SJCRH30 (cell line): ENCODE measurements at regions not wholly inside any gene's neighbourhood (a gene's known extent, or its start where the extent isn't known, plus 50 kb on each side); places are given as distances from the start of the nearest gene placed in this dataset.
"Not testable (repeated sequence)": the region's sequence is repeated elsewhere in the genome, so short reads cannot be mapped to it uniquely, and the experiment has no call there.

Source experiments
- DNase-seq, 2 experiments: peaks; one replicate each; pipeline ENCODE4 v3.0.0-alpha.2; 2015 to 2020
- H3K27ac ChIP-seq: fragments of 250-450 bp; sonication (Bioruptor Pico); 2 replicates; pipeline ENCODE4 v1.5.1; 2020; ENCODE audit warnings: mild to moderate bottlenecking, moderate library complexity
- H3K27me3 ChIP-seq: fragments of 250-450 bp; sonication (Bioruptor Pico); 2 replicates; pipeline ENCODE4 v1.5.1; 2020; ENCODE audit warnings: mild to moderate bottlenecking, moderate library complexity
- H3K36me3 ChIP-seq: fragments of 250-450 bp; sonication (Bioruptor Pico); 2 replicates; pipeline ENCODE4 v1.5.1; 2020; ENCODE audit warnings: mild to moderate bottlenecking, moderate library complexity
- H3K4me1 ChIP-seq: fragments of 250-450 bp; sonication (Bioruptor Pico); 2 replicates; pipeline ENCODE4 v1.5.1; 2020; ENCODE audit warnings: mild to moderate bottlenecking, moderate library complexity
- H3K4me3 ChIP-seq: fragments of 250-450 bp; sonication (Bioruptor Pico); 2 replicates; pipeline ENCODE4 v1.5.1; 2020; ENCODE audit warnings: mild to moderate bottlenecking, moderate library complexity
- H3K9me3 ChIP-seq: fragments of 250-450 bp; sonication (Bioruptor Pico); replicated peaks from 2 replicates; pipeline ENCODE4 v1.5.1; 2020; ENCODE audit warnings: mild to moderate bottlenecking, moderate library complexity

GRCh38 chr7:153529651-153530165 lies 522.5 kb upstream of the DPP6 start:
- Histone ChIP-seq H3K27ac (no peak overlapping the region), H3K4me1 (no peaks in the 10 kb centered on the region), H3K27me3 (peaks cover 27% of the 10 kb centered on the region), H3K36me3 (no peaks in the 10 kb centered on the region), H3K9me3 (no peaks in the 10 kb centered on the region), H3K4me3 (no peak overlapping the region)
- no peak for DNase-seq

DNA sequence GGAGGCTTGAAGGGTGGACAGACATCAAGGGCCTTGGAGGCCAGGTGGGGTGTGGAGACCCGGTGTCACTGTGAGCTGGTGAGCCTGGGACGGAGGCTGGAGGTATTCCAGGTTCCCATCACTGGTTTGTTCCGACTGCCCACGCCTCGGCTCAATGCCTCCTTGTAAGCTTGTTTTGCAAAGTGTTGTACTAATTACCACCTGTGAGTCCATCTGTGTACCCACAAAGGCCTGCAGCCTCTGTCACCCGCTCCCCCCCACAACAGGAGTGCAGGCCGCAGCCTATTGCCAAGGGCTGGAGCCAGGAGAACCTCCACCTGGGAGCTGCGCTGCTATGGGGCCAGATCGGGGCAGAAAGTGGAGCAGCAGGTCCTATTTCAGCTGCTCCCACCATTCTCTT lies 521.8 kb upstream of the DPP6 start:
- DNase-seq, result no peak
- Histone ChIP-seq H3K4me1 (no peaks in the 10 kb centered on the region), H3K9me3 (no peaks in the 10 kb centered on the region), H3K4me3 (no peak overlapping the region), H3K27ac (no peak overlapping the region), H3K36me3 (no peaks in the 10 kb centered on the region), H3K27me3 (peaks cover 20% of the 10 kb centered on the region)

DNA sequence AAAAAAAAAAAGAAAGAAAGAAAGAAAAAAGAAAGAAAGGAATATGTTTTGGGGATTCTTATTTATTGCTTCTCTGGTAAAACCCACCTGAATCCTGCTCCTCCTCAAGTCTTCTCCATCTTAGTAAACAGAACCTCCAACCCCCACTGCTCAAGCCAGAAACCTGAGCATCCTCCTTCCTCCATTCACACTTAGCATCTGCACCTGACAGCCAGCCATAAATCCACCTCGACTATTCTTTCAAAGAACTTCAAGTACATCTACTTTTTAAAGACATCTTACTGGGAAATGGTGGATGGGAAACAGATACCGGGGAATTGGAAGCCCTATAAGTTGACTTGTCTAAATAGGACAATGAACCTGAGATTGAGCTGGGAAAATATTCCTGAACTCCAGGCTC lies 519.9 kb upstream of the DPP6 start:
- H3K27me3 ChIP-seq, result peaks cover 9% of the 10 kb centered on the region
- no peak overlapping the region for H3K27ac ChIP-seq
- H3K36me3 ChIP-seq, result no peaks in the 10 kb centered on the region
- H3K4me3 ChIP-seq, result no peak overlapping the region
- H3K9me3 ChIP-seq, result no peaks in the 10 kb centered on the region
- no peak for DNase-seq
- no peaks in the 10 kb centered on the region for H3K4me1 ChIP-seq

GRCh38 chr7:153537271-153537670 lies 514.9 kb upstream of the DPP6 start:
- no peaks in the 10 kb centered on the region for H3K9me3 ChIP-seq
- H3K4me1 ChIP-seq, result no peaks in the 10 kb centered on the region
- DNase-seq, result no peak
- no peak overlapping the region for H3K27ac ChIP-seq
- no peaks in the 10 kb centered on the region for H3K36me3 ChIP-seq
- no peak overlapping the region for H3K4me3 ChIP-seq
- H3K27me3 ChIP-seq, result peaks cover 6% of the 10 kb centered on the region

GRCh38 chr7:153541903-153542302 lies 510.3 kb upstream of the DPP6 start:
- DNase-seq, result no peak
- no peaks in the 10 kb centered on the region for H3K9me3 ChIP-seq
- peaks cover 18% of the 10 kb centered on the region for H3K27me3 ChIP-seq
- H3K27ac ChIP-seq, result no peak overlapping the region
- no peaks in the 10 kb centered on the region for H3K4me1 ChIP-seq
- H3K4me3 ChIP-seq, result no peak overlapping the region
- no peaks in the 10 kb centered on the region for H3K36me3 ChIP-seq

- no peaks in the 10 kb centered on the region for H3K4me1 ChIP-seq
- DNase-seq, result no peak
- no peak overlapping the region for H3K27ac ChIP-seq
- H3K27me3 ChIP-seq, result peaks cover 25% of the 10 kb centered on the region
- H3K9me3 ChIP-seq, result no peaks in the 10 kb centered on the region
- no peak overlapping the region for H3K4me3 ChIP-seq
- no peaks in the 10 kb centered on the region for H3K36me3 ChIP-seq
Observed at GRCh38 chr7:153543232-153543631, 509.0 kb upstream of the DPP6 start.

DNA sequence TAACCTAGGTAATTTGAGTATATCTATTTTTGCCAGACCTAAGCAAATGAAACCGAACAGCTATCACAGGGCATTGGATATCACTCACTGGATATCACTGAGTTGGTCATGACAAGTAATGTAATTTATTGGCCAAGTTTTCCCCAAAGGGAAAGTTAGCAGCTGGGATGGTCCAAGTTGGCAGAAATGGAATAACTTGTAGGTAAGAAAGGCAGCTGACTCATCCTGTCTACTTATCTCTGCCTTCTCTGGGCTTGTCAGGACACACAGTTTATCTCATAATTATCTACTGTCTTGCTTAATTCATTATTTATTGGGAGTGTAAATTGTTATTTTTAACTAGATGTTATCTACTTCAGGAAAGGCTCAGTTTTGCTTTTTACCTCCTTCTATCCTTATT lies 502.0 kb upstream of the DPP6 start:
- H3K4me3 ChIP-seq, result no peak overlapping the region
- H3K4me1 ChIP-seq, result no peaks in the 10 kb centered on the region
- no peaks in the 10 kb centered on the region for H3K9me3 ChIP-seq
- H3K27me3 ChIP-seq, result peaks cover 19% of the 10 kb centered on the region; the same call in 1 of the 2 replicates
- no peaks in the 10 kb centered on the region for H3K36me3 ChIP-seq
- H3K27ac ChIP-seq, result no peak overlapping the region
- no peak for DNase-seq

DNA sequence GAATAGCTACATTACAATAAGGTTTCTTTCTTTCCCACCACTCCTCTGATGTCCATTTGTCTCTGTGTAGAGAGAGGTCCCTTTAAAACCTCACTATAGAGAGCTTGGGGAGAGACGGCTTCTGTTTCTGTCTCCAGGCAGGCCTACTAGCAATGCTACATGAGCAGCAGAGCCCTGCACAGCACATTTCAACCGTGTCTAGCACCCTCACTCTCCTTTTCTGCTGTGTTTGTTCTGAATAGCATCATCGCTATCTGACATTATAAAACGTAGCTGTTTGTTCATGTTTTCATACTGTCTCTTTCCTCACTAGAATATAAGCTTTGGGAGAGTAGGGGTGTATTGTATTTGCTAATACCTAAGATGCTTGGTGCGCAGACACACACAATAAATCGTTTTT lies 487.8 kb upstream of the DPP6 start:
- Histone ChIP-seq H3K27ac (no peak overlapping the region), H3K4me1 (no peaks in the 10 kb centered on the region), H3K4me3 (no peak overlapping the region), H3K36me3 (no peaks in the 10 kb centered on the region), H3K9me3 (no peaks in the 10 kb centered on the region), H3K27me3 (0 out of 2 replicates have a peak, but pooled peaks cover 5% of the 10 kb centered on the region)
- no peak for DNase-seq

- Histone ChIP-seq H3K4me3 (no peak overlapping the region), H3K4me1 (no peaks in the 10 kb centered on the region), H3K9me3 (no peaks in the 10 kb centered on the region)
Observed at GRCh38 chr7:153566324-153566723, 485.9 kb upstream of the DPP6 start.

DNA sequence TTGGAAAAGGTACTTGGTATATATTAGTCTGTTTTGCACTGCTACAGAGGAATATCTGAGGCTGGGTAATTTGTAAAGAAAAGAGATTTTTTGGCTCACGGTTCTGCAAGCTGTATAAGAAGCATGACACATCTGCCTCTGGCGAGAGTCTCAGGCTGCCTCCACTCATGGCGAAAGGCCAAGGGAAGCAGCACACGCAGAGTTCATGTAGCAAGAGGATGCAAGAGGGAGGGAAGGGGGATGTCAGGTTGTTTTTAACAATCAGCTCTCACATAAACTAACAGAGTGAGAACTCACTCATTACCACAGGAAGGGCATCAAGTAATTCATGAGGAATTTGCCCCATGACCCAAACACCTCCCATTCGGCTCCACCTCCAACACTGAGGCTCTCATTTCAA lies 484.8 kb upstream of the DPP6 start:
- DNase-seq, result no peak

More at GRCh38 chr7:153566324-153566723, 485.9 kb upstream of the DPP6 start:
- Histone ChIP-seq H3K27me3 (0 out of 2 replicates have a peak, but pooled peaks cover 1% of the 10 kb centered on the region), H3K36me3 (no peaks in the 10 kb centered on the region), H3K27ac (no peak overlapping the region)
- no peak for DNase-seq

DNA sequence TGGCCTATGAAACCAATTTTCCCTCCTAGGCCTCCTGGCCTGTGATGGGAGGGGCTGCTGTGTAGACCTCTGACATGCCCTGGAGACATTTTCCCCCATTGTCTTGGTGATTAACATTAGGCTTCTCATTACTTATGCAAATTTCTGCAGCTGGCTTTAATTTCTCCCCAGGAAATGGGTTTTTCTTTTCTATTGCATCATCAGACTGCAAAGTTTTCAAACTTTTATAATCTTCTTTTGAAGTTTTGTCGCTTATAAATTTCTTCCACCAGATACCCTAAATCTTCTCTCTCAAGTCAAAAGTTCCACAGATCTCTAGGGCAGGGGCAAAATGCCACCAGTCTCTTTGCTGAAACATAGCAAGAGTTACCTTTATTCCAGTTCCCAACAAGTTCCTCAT lies 482.7 kb upstream of the DPP6 start:
- not testable (repeated sequence) for H3K9me3 ChIP-seq, H3K4me1 ChIP-seq, DNase-seq, H3K36me3 ChIP-seq, H3K27me3 ChIP-seq, H3K27ac ChIP-seq, H3K4me3 ChIP-seq

More for the DNA sequence above, 484.8 kb upstream of the DPP6 start:
- H3K4me3 ChIP-seq, result no peak overlapping the region
- H3K27me3 ChIP-seq, result no peaks in the 10 kb centered on the region
- H3K4me1 ChIP-seq, result no peaks in the 10 kb centered on the region
- H3K9me3 ChIP-seq, result no peaks in the 10 kb centered on the region
- no peak overlapping the region for H3K27ac ChIP-seq
- H3K36me3 ChIP-seq, result no peaks in the 10 kb centered on the region

DNA sequence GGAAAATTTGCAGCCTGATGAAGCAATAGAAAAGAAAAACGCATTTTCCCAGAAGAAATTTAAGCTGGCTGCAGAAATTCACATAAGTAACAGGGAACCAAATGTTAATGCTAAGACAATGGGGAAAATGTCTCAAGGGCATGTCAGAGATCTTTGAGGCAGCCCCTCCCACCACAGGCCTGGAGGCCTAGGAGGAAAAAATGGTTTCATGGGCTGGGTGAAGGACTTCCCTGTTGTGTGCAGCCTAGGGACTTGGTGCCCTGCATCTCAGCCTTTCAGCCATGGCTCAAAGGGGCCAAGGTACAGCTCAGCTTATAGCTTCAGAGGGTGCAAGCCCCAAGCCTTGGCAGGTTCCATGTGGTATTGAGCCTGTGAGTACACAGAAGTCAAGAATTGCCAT lies 476.1 kb upstream of the DPP6 start:
- DNase-seq, result no peak
- no peaks in the 10 kb centered on the region for H3K36me3 ChIP-seq
- H3K4me3 ChIP-seq, result no peak overlapping the region

DNA sequence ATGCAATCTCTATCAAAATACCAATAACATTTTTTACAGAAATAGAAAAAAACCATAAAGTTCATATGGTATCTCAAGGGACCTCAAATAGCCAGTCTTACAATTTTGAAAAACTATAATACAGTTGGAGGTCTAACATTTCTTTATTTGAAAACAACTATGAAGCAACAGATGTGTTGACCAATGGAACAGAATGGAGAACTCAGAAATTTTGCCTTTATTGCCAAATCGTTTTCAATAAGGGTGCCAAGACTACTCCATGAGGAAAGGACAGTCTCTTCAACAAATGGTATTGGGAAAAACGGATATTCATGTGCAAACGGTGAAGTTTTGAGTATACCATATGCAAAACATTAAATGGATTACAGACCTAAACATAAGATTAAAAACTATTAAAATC lies 470.8 kb upstream of the DPP6 start:
- no peak overlapping the region for H3K27ac ChIP-seq
- H3K4me3 ChIP-seq, result no peak overlapping the region
- no peaks in the 10 kb centered on the region for H3K27me3 ChIP-seq
- DNase-seq, result no peak
- H3K4me1 ChIP-seq, result no peaks in the 10 kb centered on the region
- no peaks in the 10 kb centered on the region for H3K9me3 ChIP-seq
- no peaks in the 10 kb centered on the region for H3K36me3 ChIP-seq

More for the DNA sequence above, 476.1 kb upstream of the DPP6 start:
- Histone ChIP-seq H3K9me3 (no peaks in the 10 kb centered on the region), H3K27ac (no peak overlapping the region), H3K4me1 (no peaks in the 10 kb centered on the region), H3K27me3 (no peaks in the 10 kb centered on the region)

- no peaks in the 10 kb centered on the region for H3K9me3 ChIP-seq
- H3K27ac ChIP-seq, result no peak overlapping the region
- H3K4me1 ChIP-seq, result no peaks in the 10 kb centered on the region
- DNase-seq, result no peak
- peaks cover 9% of the 10 kb centered on the region for H3K27me3 ChIP-seq
- H3K4me3 ChIP-seq, result no peak overlapping the region
- no peaks in the 10 kb centered on the region for H3K36me3 ChIP-seq
Observed at GRCh38 chr7:153584132-153584531, 468.1 kb upstream of the DPP6 start.

GRCh38 chr7:153588586-153588985 lies 463.6 kb upstream of the DPP6 start:
- Histone ChIP-seq H3K27ac (no peak overlapping the region), H3K36me3 (no peaks in the 10 kb centered on the region), H3K9me3 (no peaks in the 10 kb centered on the region), H3K4me3 (no peak overlapping the region), H3K4me1 (no peaks in the 10 kb centered on the region), H3K27me3 (peaks cover 13% of the 10 kb centered on the region)
- DNase-seq, result no peak

GRCh38 chr7:153590136-153590535 lies 462.1 kb upstream of the DPP6 start:
- Histone ChIP-seq H3K27ac (no peak overlapping the region), H3K4me3 (no peak overlapping the region), H3K27me3 (peaks cover 13% of the 10 kb centered on the region), H3K4me1 (no peaks in the 10 kb centered on the region), H3K36me3 (no peaks in the 10 kb centered on the region), H3K9me3 (no peaks in the 10 kb centered on the region)
- DNase-seq, result no peak
